ENCODE measurements at regions not wholly inside any gene's neighbourhood (a gene's known extent, or its start where the extent isn't known, plus 50 kb on each side); places are given as distances from the start of the nearest gene placed in this dataset.

DNA sequence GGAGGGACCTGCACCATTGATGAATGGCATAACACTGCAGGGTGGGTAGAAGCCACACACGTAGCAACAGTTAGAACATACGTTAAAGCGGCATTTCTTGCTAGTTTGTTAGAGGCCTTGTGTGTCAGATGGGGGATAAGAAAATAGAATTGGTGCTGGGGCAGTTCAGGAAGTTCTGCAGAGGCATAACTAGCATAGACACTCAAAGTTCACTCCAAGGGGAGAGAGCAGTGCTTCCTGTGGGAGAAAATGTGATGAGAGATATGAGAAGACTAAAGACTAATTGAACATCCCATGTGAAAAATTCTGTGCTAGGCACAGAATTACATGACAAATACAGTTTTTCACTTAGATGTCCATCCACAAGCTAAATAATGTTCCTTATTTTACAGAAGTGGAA is 327.1 kb downstream of the ZNF621 start:
- TF ChIP-seq CTCF (IDR thresholded peaks at IDR 0.05) (no peak), POLR2AphosphoS5 (IDR thresholded peaks at IDR 0.05; ENCODE audit: insufficient read depth in 1 of 2, low read depth in 1 of 2) (no peak), POLR2A (IDR thresholded peaks at IDR 0.05) (no peak)
